K562 (cell line): ENCODE measurements at regions not wholly inside any gene's neighbourhood (a gene's known extent, or its start where the extent isn't known, plus 50 kb on each side); places are given as distances from the start of the nearest gene placed in this dataset.

Source experiments
- ATAC-seq: fragments of 200-7000 bp; cut with Tn5 transposase; 3 replicates; pipeline ENCODE4 v1.9.1; 2020; ENCODE audit warnings: moderate library complexity
- BruUV-seq: library from RNA; stranded (reverse); fragments of 400-500 nt; replicated peaks from 2 replicates; lab custom pipeline; 2021; lab: Mats Ljungman, UMichigan
- CTCF ChIA-PET: fragments of 300-600 bp; formaldehyde crosslinking; extraction: SDS; loops from one replicate; lab custom pipeline; 2021; ENCODE audit warnings: low intra/inter-chr PET ratio; lab: Yijun Ruan, JAX
- POLR2A ChIA-PET: fragments of 300-600, 350-650 bp; sonication (Branson Sonifier 250); formaldehyde crosslinking; extraction: SDS; loops from one replicate; lab custom pipeline; 2021; ENCODE audit warnings: antibody characterized with exemption, inconsistent platforms; lab: Yijun Ruan, JAX
- DNase-seq, 4 experiments: peaks; one replicate each; pipeline versions ENCODE4 v3.0.0 to v3.0.0-alpha.2; 2011 to 2018; ENCODE audit warnings: low spot score in 3 of 4, mixed read lengths in 3 of 4; ENCODE audit errors: extremely low read depth in 1 of 4
- FAIRE-seq: peaks from 2 replicates; lab custom pipeline; 2011; peaks lifted over from hg19 to GRCh38; lab: Jason Lieb, UNC
- H2AFZ ChIP-seq: 2 replicates; pipeline ENCODE4 v1.6.0; 2011; ENCODE audit warnings: low read depth, low read length, control low read depth, inconsistent platforms
- H3K27ac ChIP-seq: fragments of 200-600 bp; 3 replicates; pipeline ENCODE4 v1.8.0; 2011; ENCODE audit warnings: low read depth, mild to moderate bottlenecking, control low read depth, inconsistent platforms, low read length, moderate library complexity, mixed read lengths; ENCODE audit errors: extremely low read depth
- H3K27me3 ChIP-seq, 2 experiments: fragments of 300-600 bp in 1 of 2; 2 replicates in 1 of 2; 3 replicates in 1 of 2; pipeline versions ENCODE4 v1.6.0 to v1.8.0; 2011; ENCODE audit warnings: inconsistent platforms in 2 of 2, low read length in 2 of 2, mild to moderate bottlenecking in 1 of 2, mixed read lengths in 1 of 2, moderate library complexity in 1 of 2; ENCODE audit not compliant: control insufficient read depth in 2 of 2, insufficient read depth in 2 of 2
- H3K36me3 ChIP-seq: fragments of 300-600 bp; 3 replicates; pipeline ENCODE4 v1.8.0; 2011; ENCODE audit warnings: mild to moderate bottlenecking, low read length, inconsistent platforms; ENCODE audit not compliant: control insufficient read depth, insufficient read depth
- H3K4me1 ChIP-seq, 2 experiments: fragments of 200-600 bp in 1 of 2; replicated peaks in 1 of 2; 2 replicates in 1 of 2; 3 replicates in 1 of 2; pipeline versions ENCODE4 v1.5.1 to v1.8.0; 2011; ENCODE audit warnings: inconsistent platforms in 2 of 2, low read length in 2 of 2, mild to moderate bottlenecking in 1 of 2, mixed read lengths in 1 of 2, moderate library complexity in 1 of 2; ENCODE audit not compliant: control insufficient read depth in 2 of 2, insufficient read depth in 2 of 2
- H3K4me2 ChIP-seq: 2 replicates; pipeline ENCODE4 v1.6.1; 2011; ENCODE audit warnings: low read length, control low read depth, inconsistent platforms, mixed read lengths; ENCODE audit not compliant: insufficient read depth
- H3K4me3 ChIP-seq: fragments of 200-600 bp; sonication (generic), shearing (Covaris generic); 2 replicates; pipeline ENCODE4 v1.5.1; 2016; ENCODE audit warnings: control low read depth, inconsistent platforms
- H3K79me2 ChIP-seq: fragments of 200-600 bp; 3 replicates; pipeline ENCODE4 v1.8.0; 2011; ENCODE audit warnings: low read length, inconsistent platforms; ENCODE audit not compliant: control insufficient read depth, insufficient read depth
- H3K9ac ChIP-seq, 2 experiments: 2 replicates each; pipeline versions ENCODE4 v1.6.0 to v1.6.1; 2011; ENCODE audit warnings: low read depth in 2 of 2, low read length in 2 of 2, control low read depth in 1 of 2, inconsistent platforms in 1 of 2, mild to moderate bottlenecking in 1 of 2, mixed read lengths in 1 of 2; ENCODE audit not compliant: insufficient read depth in 1 of 2
- H3K9me1 ChIP-seq: one replicate; pipeline ENCODE4 v1.6.0; 2011; ENCODE audit warnings: inconsistent platforms, mild to moderate bottlenecking, low read length, moderate library complexity; ENCODE audit not compliant: control insufficient read depth, insufficient read depth
- H3K9me3 ChIP-seq: replicated peaks from 2 replicates; pipeline ENCODE4 v1.5.1; 2011; ENCODE audit warnings: low read depth, low read length, inconsistent platforms; ENCODE audit not compliant: control insufficient read depth, insufficient read depth
- H4K20me1 ChIP-seq: replicated peaks from 2 replicates; pipeline ENCODE4 v1.6.1; 2011; ENCODE audit warnings: low read length, inconsistent platforms, mixed read lengths; ENCODE audit not compliant: control insufficient read depth, insufficient read depth
- ARNT ChIP-seq, 2 experiments: fragments of 450-650 bp; IDR thresholded peaks; 2 replicates each; pipeline ENCODE4 v1.6.1; 2016; ENCODE audit warnings: mild to moderate bottlenecking in 1 of 2
- CTCFL ChIP-seq: IDR thresholded peaks from 2 replicates; pipeline ENCODE4 v1.6.1; 2011; ENCODE audit warnings: borderline replicate concordance, low read depth, mild to moderate bottlenecking, moderate library complexity, low read length; ENCODE audit not compliant: insufficient read depth, poor library complexity, severe bottlenecking
- E2F4 ChIP-seq: sonication (generic); formaldehyde crosslinking; IDR thresholded peaks from 2 replicates; pipeline ENCODE4 v1.8.0; 2022; ENCODE audit warnings: mild to moderate bottlenecking, low read depth, missing genetic modification reagents
- GTF2A2 ChIP-seq: IDR thresholded peaks from 2 replicates; pipeline ENCODE4 v1.6.1; 2016; ENCODE audit warnings: mild to moderate bottlenecking, missing genetic modification characterization, missing compliant biosample characterization
- ID3 ChIP-seq, 2 experiments: fragments of 250-450 bp in 1 of 2; fragments of 450-650 bp in 1 of 2; sonication (Bioruptor Pico) in 1 of 2; IDR thresholded peaks; 2 replicates each; pipeline versions ENCODE4 v1.6.1 to v1.8.0; 2016 to 2021; ENCODE audit warnings: mild to moderate bottlenecking in 2 of 2, moderate library complexity in 2 of 2, missing compliant biosample characterization in 1 of 2, missing genetic modification characterization in 1 of 2
- MEF2A ChIP-seq: IDR thresholded peaks from 2 replicates; pipeline ENCODE4 v1.6.1; 2011; ENCODE audit warnings: low read depth, mild to moderate bottlenecking, low read length, moderate library complexity; ENCODE audit not compliant: control insufficient read depth
- MEF2D ChIP-seq: conservative IDR thresholded peaks from 2 replicates; pipeline ENCODE4 v1.6.1; 2016; ENCODE audit warnings: low read depth, missing genetic modification characterization, missing compliant biosample characterization
- PCBP2 ChIP-seq: fragments of 200-400 bp; formaldehyde crosslinking; IDR thresholded peaks from 2 replicates; pipeline ENCODE4 v1.6.1; 2018; ENCODE audit warnings: low read length, low read depth, mild to moderate bottlenecking, moderate library complexity; ENCODE audit not compliant: poor library complexity, severe bottlenecking
- PHF21A ChIP-seq: fragments of 450-650 bp; IDR thresholded peaks from 2 replicates; pipeline ENCODE4 v1.6.1; 2017; ENCODE audit warnings: low read depth, borderline replicate concordance
- SIN3B ChIP-seq: fragments of 450-650 bp; IDR thresholded peaks from 2 replicates; pipeline ENCODE4 v1.6.1; 2017; ENCODE audit warnings: low read depth, mild to moderate bottlenecking, moderate library complexity
- SNIP1 ChIP-seq: fragments of 450-650 bp; IDR thresholded peaks from 2 replicates; pipeline ENCODE4 v1.7.1; 2017; ENCODE audit warnings: low read depth, mild to moderate bottlenecking
- SREBF1 ChIP-seq: fragments of 150-350 bp; IDR thresholded peaks from 2 replicates; pipeline ENCODE4 v1.6.1; 2014; ENCODE audit warnings: antibody characterized with exemption, low read depth, low read length, borderline replicate concordance
- TCF7 ChIP-seq: sonication (generic); IDR thresholded peaks from 2 replicates; pipeline ENCODE4 v1.6.1; 2016; ENCODE audit warnings: antibody characterized with exemption, borderline replicate concordance
- ZNF134 ChIP-seq: fragments of 250-450 bp; sonication (Bioruptor Pico); conservative IDR thresholded peaks from 2 replicates; pipeline ENCODE4 v1.4.0; 2020
- ZNF146 ChIP-seq: IDR thresholded peaks from one replicate; pipeline ENCODE4 v1.6.1; 2018; ENCODE audit warnings: missing compliant biosample characterization; ENCODE audit not compliant: unreplicated experiment
- ZNF347 ChIP-seq: fragments of 450-650 bp; formaldehyde crosslinking; IDR thresholded peaks from 2 replicates; pipeline ENCODE4 v1.4.0; 2020; ENCODE audit warnings: low read depth, mild to moderate bottlenecking, moderate library complexity
- ZNF445 ChIP-seq: fragments of 250-450 bp; sonication (Bioruptor Pico); IDR thresholded peaks from 2 replicates; pipeline ENCODE4 v1.4.0; 2020; ENCODE audit warnings: low read depth, mild to moderate bottlenecking, moderate library complexity
- ZNF512 ChIP-seq: IDR thresholded peaks from 2 replicates; pipeline ENCODE4 v1.6.1; 2016; ENCODE audit warnings: missing genetic modification characterization, missing compliant biosample characterization
- ZNF699 ChIP-seq: fragments of 250-450 bp; sonication (Bioruptor Pico); IDR thresholded peaks from 2 replicates; pipeline ENCODE4 v1.8.0; 2021; ENCODE audit warnings: mild to moderate bottlenecking, moderate library complexity; ENCODE audit not compliant: insufficient replicate concordance
- ZSCAN29 ChIP-seq: fragments of 450-650 bp; IDR thresholded peaks from 2 replicates; pipeline ENCODE4 v1.6.1; 2017
- WGBS: fragments of 100-300 bp; shearing (Covaris generic); methylation state at CpG from one replicate; pipeline ENCODE4 v1.1.6; 2016; ENCODE audit warnings: low coverage, mixed read lengths; ENCODE audit not compliant: insufficient coverage; ENCODE audit errors: missing lambda C conversion rate; 5-methylcytosine and 5-hydroxymethylcytosine counted together
- in situ Hi-C: fragments of 300-500 bp; cut with MboI; formaldehyde crosslinking; loops from 4 replicates; pipeline ENCODE4 v1.15.0; 2018; ENCODE audit warnings: inconsistent platforms, mixed read lengths
- intact Hi-C: fragments of 100-400 bp; cut with micrococcal nuclease; formaldehyde crosslinking; loops from 2 replicates; pipeline ENCODE4 v1.14.2; 2022

GRCh38 chr10:64973391-64973790 lies 1452.2 kb downstream of the REEP3 start:
- CTCF ChIA-PET, result no interaction called here
- no peak for TF ChIP-seq ZNF134 (CRISPR knock-in tag)
- TF ChIP-seq GTF2A2 (tag), result no peak
- TF ChIP-seq E2F4, result no peak
- TF ChIP-seq MEF2D (tag), result no peak
- no peak for TF ChIP-seq SREBF1
- no peak for TF ChIP-seq SNIP1
- no peak for TF ChIP-seq ZNF699 (CRISPR knock-in tag)
- no peak for TF ChIP-seq ARNT (IDR thresholded peaks at IDR 0.05)
- TF ChIP-seq PHF21A, result no peak
- TF ChIP-seq MEF2A, result no peak
- no peak for TF ChIP-seq TCF7
- no peak for TF ChIP-seq ZNF146 (CRISPR knock-in tag)
- no peak for TF ChIP-seq PCBP2
- no peak for TF ChIP-seq ZNF445 (CRISPR knock-in tag)
- TF ChIP-seq SIN3B, result no peak
- TF ChIP-seq ZNF512 (tag), result no peak
- TF ChIP-seq ZNF347 (CRISPR knock-in tag), result no peak
- TF ChIP-seq ZSCAN29, result no peak
- TF ChIP-seq ID3 (CRISPR knock-in tag; IDR thresholded peaks at IDR 0.05), result no peak
- no peak for TF ChIP-seq ID3 (tag; IDR thresholded peaks at IDR 0.05)
- no peak for TF ChIP-seq CTCFL
- TF ChIP-seq, all 486 proteins: peak for 0
- in situ Hi-C loops, result no loop called here
- DNase-seq (no peak), ATAC-seq (no peak), FAIRE-seq (no peak)
- Histone ChIP-seq H3K27ac (no peak overlapping the region), H3K4me2 (no peak overlapping the region), H3K9me1 (no peaks in the 10 kb centered on the region), H3K27me3 (no peaks in the 10 kb centered on the region), H3K36me3 (no peaks in the 10 kb centered on the region), H3K79me2 (no peaks in the 10 kb centered on the region), H3K4me3 (no peak overlapping the region), H4K20me1 (no peaks in the 10 kb centered on the region), H3K9ac (no peak overlapping the region), H3K4me1 (no peaks in the 10 kb centered on the region), H3K9me3 (no peaks in the 10 kb centered on the region), H2AFZ (no peak overlapping the region)
- BruUV-seq, result no TSS peak
- intact Hi-C loops, result no loop called here
- POLR2A ChIA-PET, result no interaction called here
- 0% methylated on average over 2 of the region's 2 CpGs for WGBS
